B cell (primary cell): ENCODE measurements at regions not wholly inside any gene's neighbourhood (a gene's known extent, or its start where the extent isn't known, plus 50 kb on each side); places are given as distances from the start of the nearest gene placed in this dataset.
"Not testable (repeated sequence)": the region's sequence is repeated elsewhere in the genome, so short reads cannot be mapped to it uniquely, and the experiment has no call there.

Experiments
- ATAC-seq: fragments of 200-7000 bp; cut with Tn5 transposase; one replicate; pipeline ENCODE4 v1.10.0; 2021; ENCODE audit warnings: low read depth, mild to moderate bottlenecking, moderate number of reproducible peaks, moderate library complexity
- CTCF ChIA-PET: fragments of 350-600 bp; sonication (Branson Sonifier 250); formaldehyde crosslinking; loops from one replicate; lab custom pipeline; 2021; ENCODE audit warnings: antibody characterized with exemption, inconsistent platforms; lab: Charles Lee
- POLR2A ChIA-PET: fragments of 350-600 bp; sonication (Branson Sonifier 250); formaldehyde crosslinking; loops from one replicate; lab custom pipeline; 2021; ENCODE audit warnings: antibody characterized with exemption; lab: Charles Lee
- DNase-seq: peaks from one replicate; pipeline ENCODE4 v3.0.0; 2013
- H2AFZ ChIP-seq: 2 replicates; pipeline ENCODE4 v1.6.1; 2012; ENCODE audit warnings: mild to moderate bottlenecking, low read depth, low read length; ENCODE audit not compliant: insufficient read depth, poor library complexity, severe bottlenecking
- H3K27ac ChIP-seq, 2 donors: 1 replicate in 1 of 2; 2 replicates in 1 of 2; pipeline ENCODE4 v1.5.1; 2012 to 2013; ENCODE audit warnings: low read length in 2 of 2, mild to moderate bottlenecking in 2 of 2, moderate library complexity in 1 of 2
- H3K27me3 ChIP-seq, 4 experiments: fragments of 200-600 bp in 1 of 4; sonication (generic) in 1 of 4; replicated peaks in 1 of 4; 1 replicate in 2 of 4; 2 replicates in 2 of 4; pipeline versions ENCODE4 v1.6.1 to v1.7.0; 2013 to 2016; ENCODE audit warnings: low read length in 3 of 4, mild to moderate bottlenecking in 2 of 4, mixed read lengths in 1 of 4, moderate library complexity in 1 of 4; ENCODE audit not compliant: insufficient read depth in 4 of 4, control insufficient read depth in 3 of 4; ENCODE audit errors: control extremely low read depth in 1 of 4
- H3K36me3 ChIP-seq, 2 experiments: replicated peaks in 1 of 2; 1 replicate in 1 of 2; 2 replicates in 1 of 2; pipeline versions ENCODE4 v1.6.1 to v1.7.1; 2013; ENCODE audit warnings: low read length in 1 of 2; ENCODE audit not compliant: insufficient read depth in 2 of 2, control insufficient read depth in 1 of 2; ENCODE audit errors: control extremely low read depth in 1 of 2, extremely low read depth in 1 of 2
- H3K4me1 ChIP-seq, 2 donors: fragments of 200-600 bp in 1 of 2; sonication (generic) in 1 of 2; 1 replicate in 1 of 2; 2 replicates in 1 of 2; pipeline versions ENCODE4 v1.5.1 to v1.6.1; 2013 to 2017; ENCODE audit warnings: low read length in 2 of 2; ENCODE audit not compliant: control insufficient read depth in 2 of 2, insufficient read depth in 2 of 2
- H3K4me2 ChIP-seq: replicated peaks from 2 replicates; pipeline ENCODE3; 2012; ENCODE audit warnings: mild to moderate bottlenecking, low read depth, low read length; ENCODE audit not compliant: poor library complexity, severe bottlenecking
- H3K4me3 ChIP-seq, 5 experiments: fragments of 200-600 bp in 1 of 5; sonication (generic) in 1 of 5; 1 replicate in 3 of 5; 2 replicates in 2 of 5; pipeline versions ENCODE4 v1.5.1 to v1.7.0; 2011 to 2016; ENCODE audit warnings: low read length in 4 of 5, mild to moderate bottlenecking in 4 of 5, low read depth in 2 of 5, control low read depth in 1 of 5, moderate library complexity in 1 of 5; ENCODE audit not compliant: insufficient read depth in 1 of 5; ENCODE audit errors: control extremely low read depth in 1 of 5, extremely low read depth in 1 of 5
- H3K79me2 ChIP-seq: fragments of 200-600 bp; sonication (generic); one replicate; pipeline ENCODE4 v1.6.0; 2016; ENCODE audit warnings: low read length; ENCODE audit not compliant: control insufficient read depth, insufficient read depth
- H3K9ac ChIP-seq: fragments of 200-600 bp; sonication (generic); 2 replicates; pipeline ENCODE4 v1.6.1; 2017; ENCODE audit warnings: mild to moderate bottlenecking, low read length, moderate library complexity
- H3K9me3 ChIP-seq, 3 donors: one replicate each; pipeline versions ENCODE4 v1.6.1 to v1.7.1; 2013; ENCODE audit warnings: low read length in 2 of 3; ENCODE audit not compliant: control insufficient read depth in 2 of 3, insufficient read depth in 1 of 3; ENCODE audit errors: control extremely low read depth in 1 of 3
- H4K20me1 ChIP-seq: 2 replicates; pipeline ENCODE4 v1.6.0; 2012; ENCODE audit warnings: mild to moderate bottlenecking, low read length; ENCODE audit not compliant: insufficient read depth, control insufficient read depth, poor library complexity, severe bottlenecking
- H3K27ac Mint-ChIP-seq: one replicate; pipeline ENCODE4 v1.8.0; 2021; ENCODE audit warnings: mixed read lengths
- H3K27me3 Mint-ChIP-seq: one replicate; pipeline ENCODE4 v1.8.0; 2021; ENCODE audit warnings: mixed read lengths
- H3K4me1 Mint-ChIP-seq: one replicate; pipeline ENCODE4 v1.8.0; 2021; ENCODE audit warnings: mixed read lengths
- H3K4me3 Mint-ChIP-seq: one replicate; pipeline ENCODE4 v1.8.0; 2021; ENCODE audit warnings: mixed read lengths
- H3K9me3 Mint-ChIP-seq: one replicate; pipeline ENCODE4 v1.8.0; 2022; ENCODE audit warnings: mixed read lengths; ENCODE audit not compliant: insufficient read depth
- CTCF ChIP-seq: fragments of 200-600 bp; IDR thresholded peaks from one replicate; pipeline ENCODE4 v1.8.0; 2022; ENCODE audit warnings: antibody characterized with exemption, mild to moderate bottlenecking
- EZH2 ChIP-seq: IDR thresholded peaks from 2 replicates; pipeline ENCODE4 v1.6.1; 2012; ENCODE audit warnings: borderline replicate concordance, low read depth, mild to moderate bottlenecking, moderate library complexity, low read length; ENCODE audit not compliant: insufficient read depth, poor library complexity, severe bottlenecking
- WGBS: methylation state at CpG from one replicate; pipeline ENCODE4 v1.1.5; 2013; ENCODE audit warnings: missing lambda C conversion rate; ENCODE audit not compliant: insufficient coverage; 5-methylcytosine and 5-hydroxymethylcytosine counted together
- intact Hi-C: fragments of 100-400 bp; cut with micrococcal nuclease; formaldehyde crosslinking; loops from one replicate; pipeline ENCODE4 v1.10.0; 2022

DNA sequence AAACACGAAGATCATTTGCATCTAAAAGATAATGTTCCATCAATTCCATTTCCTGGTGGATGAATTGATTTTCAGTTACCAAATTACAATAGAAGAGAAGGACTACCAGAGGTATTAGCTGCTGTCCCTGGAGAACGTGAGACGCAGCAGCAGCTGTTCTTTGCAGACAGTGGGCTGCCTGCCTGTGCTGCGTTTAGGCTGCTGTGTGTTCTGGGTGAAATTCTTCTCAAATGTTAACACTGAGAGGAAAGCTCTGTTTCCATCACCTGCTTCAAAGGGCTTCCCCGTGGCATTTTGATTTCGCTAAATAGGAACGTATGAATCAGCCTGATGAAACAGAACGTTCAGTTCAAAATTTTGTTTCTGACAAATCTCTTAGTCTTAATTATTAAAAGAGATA is 362.2 kb downstream of the C6orf118 start:
- no peak overlapping the region for H3K27ac ChIP-seq
- no peak overlapping the region for H3K9ac ChIP-seq
- Mint-ChIP-seq H3K27me3 (no peaks in the 10 kb centered on the region), H3K4me3 (no peak overlapping the region), H3K27ac (no peak overlapping the region), H3K9me3 (peaks cover 4% of the 10 kb centered on the region), H3K4me1 (no peaks in the 10 kb centered on the region)
- no peak overlapping the region for H2AFZ ChIP-seq
- no peak overlapping the region for H3K4me2 ChIP-seq
- CTCF ChIA-PET = no interaction called here
- H3K79me2 ChIP-seq = no peaks in the 10 kb centered on the region
- H3K4me3 ChIP-seq = no peak overlapping the region
- DNase-seq (no peak), ATAC-seq (no peak)
- 85% methylated on average over 2 of the region's 8 CpGs for WGBS
- no peaks in the 10 kb centered on the region for H3K27me3 ChIP-seq
- TF ChIP-seq EZH2 (no peak), CTCF (no peak)
- intact Hi-C loops = no loop called here
- no peaks in the 10 kb centered on the region for H3K4me1 ChIP-seq
- POLR2A ChIA-PET = no interaction called here
- H3K36me3 ChIP-seq = no peaks in the 10 kb centered on the region
- H4K20me1 ChIP-seq = no peaks in the 10 kb centered on the region
- no peaks in the 10 kb centered on the region for H3K9me3 ChIP-seq

- WGBS = 79% methylated on average over 1 of the region's 1 CpG
- Histone ChIP-seq H3K27ac (no peak overlapping the region), H4K20me1 (no peaks in the 10 kb centered on the region), H3K36me3 (no peaks in the 10 kb centered on the region), H3K4me1 (no peaks in the 10 kb centered on the region), H3K9me3 (no peaks in the 10 kb centered on the region), H3K27me3 (no peaks in the 10 kb centered on the region), H3K79me2 (no peaks in the 10 kb centered on the region), H3K4me2 (no peak overlapping the region), H2AFZ (no peak overlapping the region), H3K9ac (no peak overlapping the region), H3K4me3 (no peak overlapping the region)
- Mint-ChIP-seq H3K27ac (no peak overlapping the region), H3K4me3 (no peak overlapping the region), H3K4me1 (no peaks in the 10 kb centered on the region), H3K9me3 (peaks cover 4% of the 10 kb centered on the region), H3K27me3 (no peaks in the 10 kb centered on the region)
- TF ChIP-seq CTCF (no peak), EZH2 (no peak)
- ATAC-seq (no peak), DNase-seq (no peak)
- intact Hi-C loops = no loop called here
- ChIA-PET POLR2A (no interaction called here), CTCF (no interaction called here)
Measured at GRCh38 chr6:164942271-164942670, 367.1 kb downstream of the C6orf118 start.

DNA sequence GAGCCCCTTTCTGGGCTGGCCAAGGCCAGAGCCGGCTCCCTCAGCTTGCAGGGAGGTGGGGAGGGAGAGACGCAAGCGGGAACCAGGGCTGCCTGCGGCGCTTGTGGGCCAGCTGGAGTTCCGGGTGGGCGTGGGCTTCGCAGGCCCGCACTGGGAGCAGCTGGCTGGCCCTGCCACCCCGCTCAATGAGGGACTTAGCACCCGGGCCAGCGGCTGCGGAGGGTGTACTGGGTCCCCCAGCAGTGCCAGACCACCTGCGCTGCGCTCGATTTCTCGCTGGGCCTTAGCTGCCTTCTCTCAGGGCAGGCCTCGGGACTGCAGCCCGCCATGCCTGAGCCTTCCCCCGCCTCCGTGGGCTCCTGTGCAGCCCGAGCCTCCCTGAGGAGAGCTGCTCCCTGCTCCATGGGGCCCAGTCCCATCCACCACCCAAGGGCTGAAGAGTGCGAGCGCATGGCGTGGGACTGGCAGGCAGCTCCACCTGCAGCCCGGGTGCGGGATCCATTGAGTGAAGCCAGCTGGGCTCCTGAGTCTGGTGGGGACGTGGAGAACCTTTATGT is 376.1 kb downstream of the C6orf118 start:
- ATAC-seq, H3K27ac ChIP-seq, intact Hi-C loops, H3K27me3 Mint-ChIP-seq, H3K27me3 ChIP-seq, H3K9me3 Mint-ChIP-seq, H3K9ac ChIP-seq, H3K4me2 ChIP-seq, H4K20me1 ChIP-seq, H3K9me3 ChIP-seq, H3K79me2 ChIP-seq, H3K27ac Mint-ChIP-seq, H2AFZ ChIP-seq, CTCF ChIA-PET, H3K4me1 ChIP-seq, H3K4me1 Mint-ChIP-seq, DNase-seq, H3K36me3 ChIP-seq, H3K4me3 ChIP-seq, POLR2A ChIA-PET, H3K4me3 Mint-ChIP-seq: not testable (repeated sequence)
- 97% methylated on average over 25 of the region's 28 CpGs for WGBS
